SIG-M5 treated with dmso at 0.1 percent for 504 hours (cell line): ENCODE measurements at regions not wholly inside any gene's neighbourhood (a gene's known extent, or its start where the extent isn't known, plus 50 kb on each side); places are given as distances from the start of the nearest gene placed in this dataset.

Experiments used
- DNase-seq: peaks from one replicate; lab custom pipeline; 2025; ENCODE audit not compliant: unreplicated experiment; lab: John Stamatoyannopoulos, UW

DNA sequence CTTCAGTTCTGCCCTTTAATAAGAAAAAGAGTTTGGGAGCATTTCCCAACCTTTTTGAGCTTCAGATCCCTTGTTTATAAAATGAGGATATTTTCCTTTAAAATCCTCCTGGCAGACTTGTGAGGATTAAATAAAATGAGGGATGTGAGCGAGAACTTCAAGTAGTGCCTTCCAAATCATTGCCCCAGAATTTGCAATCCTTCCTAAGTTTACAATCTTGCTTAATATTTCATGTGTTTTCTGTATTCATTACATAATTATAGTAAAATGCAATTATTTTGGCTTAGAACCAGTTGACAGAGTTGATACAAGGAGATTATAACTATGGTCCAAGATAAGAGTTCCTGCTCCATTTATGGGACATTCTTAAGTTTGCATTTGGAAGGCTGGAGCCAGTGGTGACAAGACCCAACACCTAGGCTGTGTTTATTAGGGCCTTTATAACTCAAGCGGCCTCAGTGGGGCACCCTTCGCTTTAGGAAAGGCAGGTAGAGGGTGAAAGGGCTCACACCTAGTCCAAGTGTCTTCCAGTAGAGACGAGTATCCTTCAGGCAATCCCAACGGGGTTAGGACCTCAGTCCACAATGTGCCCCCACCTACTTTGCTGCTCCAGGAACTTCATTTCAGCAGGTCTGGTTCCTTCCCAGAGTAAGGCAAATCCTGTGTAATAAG, 317.5 kb downstream of the WDR11 start:
- DNase-seq = no peak

GRCh38 chr10:121169406-121169805, 318.2 kb downstream of the WDR11 start:
- no peak for DNase-seq

GRCh38 chr10:121171825-121172787, 320.9 kb downstream of the WDR11 start:
- DNase-seq = no peak

- no peak for DNase-seq
Observed at GRCh38 chr10:121179006-121179405, 327.8 kb downstream of the WDR11 start.

GRCh38 chr10:121182219-121182618, 331.1 kb downstream of the WDR11 start:
- DNase-seq = no peak

GRCh38 chr10:121183236-121183635, 332.1 kb downstream of the WDR11 start:
- DNase-seq = no peak

GRCh38 chr10:121183707-121184106, 332.5 kb downstream of the WDR11 start:
- DNase-seq = no peak

DNA sequence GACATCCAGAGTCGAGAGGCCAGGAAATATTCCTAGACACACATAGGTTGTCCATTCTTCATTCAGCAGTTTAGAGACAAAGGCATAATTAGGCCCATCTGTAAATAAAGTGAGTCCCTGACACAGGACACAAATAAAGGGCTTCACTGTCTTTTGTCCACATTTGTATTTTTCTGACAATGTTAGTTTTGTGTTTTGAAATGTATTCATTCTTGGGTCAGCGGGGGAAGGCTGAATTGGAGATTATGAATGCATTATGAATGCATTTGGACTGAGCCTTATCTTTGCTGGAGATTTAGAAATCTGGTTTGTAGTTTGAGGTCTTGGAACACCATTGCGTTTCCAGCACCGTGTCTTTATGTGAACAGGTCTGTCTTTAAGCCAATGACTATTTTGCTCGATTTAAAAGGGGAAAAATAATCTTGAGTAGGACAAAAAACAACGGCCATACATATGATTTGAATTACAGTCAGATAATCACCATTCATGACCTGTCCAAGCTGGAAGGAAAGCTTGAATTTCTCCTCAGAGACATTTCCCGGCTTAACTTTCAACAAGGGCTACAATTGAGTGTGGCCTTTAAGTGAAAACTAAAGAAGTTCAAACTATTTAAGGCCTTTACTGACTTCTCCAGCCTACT, 334.8 kb downstream of the WDR11 start:
- no peak for DNase-seq

- DNase-seq = no peak
Observed at GRCh38 chr10:121187391-121187790, 336.2 kb downstream of the WDR11 start.

DNA sequence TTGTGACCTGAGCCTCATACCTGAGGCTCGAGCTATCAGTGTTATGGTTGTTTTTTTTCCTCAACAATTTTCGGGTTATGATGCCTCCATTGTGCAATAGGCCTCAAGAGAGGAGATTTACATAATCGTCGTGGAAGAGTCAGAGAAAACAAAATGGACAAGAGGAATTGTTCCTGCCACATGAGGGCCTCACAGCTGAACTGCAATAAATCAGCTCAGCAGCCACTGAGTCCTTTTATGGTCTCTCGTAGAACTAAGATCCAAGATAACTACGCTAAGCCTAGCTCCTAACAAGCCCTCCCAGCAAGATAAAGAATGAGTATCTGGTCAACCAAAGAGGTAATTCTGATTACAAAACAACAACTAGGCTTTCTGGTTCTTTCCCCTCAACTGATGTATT, 336.8 kb downstream of the WDR11 start:
- no peak for DNase-seq

DNA sequence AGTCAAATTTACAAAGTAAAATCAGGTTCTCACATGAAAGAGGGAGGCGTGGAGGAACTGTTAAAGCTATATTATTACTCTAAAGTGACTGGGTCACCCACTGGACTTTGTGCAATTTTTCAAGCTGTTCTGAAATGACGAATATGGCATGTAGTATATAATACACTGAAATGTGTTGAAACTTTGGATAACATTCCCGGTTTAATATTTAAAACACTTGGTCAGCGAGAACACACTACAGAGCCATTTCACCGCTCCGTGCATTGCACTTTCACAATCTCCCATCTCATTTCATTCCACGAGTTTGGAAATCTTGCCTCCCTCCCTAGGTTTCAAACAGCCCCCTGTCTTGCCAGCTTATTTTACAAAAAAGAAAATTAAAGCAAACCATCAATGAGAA, 337.9 kb downstream of the WDR11 start:
- DNase-seq = no peak

DNA sequence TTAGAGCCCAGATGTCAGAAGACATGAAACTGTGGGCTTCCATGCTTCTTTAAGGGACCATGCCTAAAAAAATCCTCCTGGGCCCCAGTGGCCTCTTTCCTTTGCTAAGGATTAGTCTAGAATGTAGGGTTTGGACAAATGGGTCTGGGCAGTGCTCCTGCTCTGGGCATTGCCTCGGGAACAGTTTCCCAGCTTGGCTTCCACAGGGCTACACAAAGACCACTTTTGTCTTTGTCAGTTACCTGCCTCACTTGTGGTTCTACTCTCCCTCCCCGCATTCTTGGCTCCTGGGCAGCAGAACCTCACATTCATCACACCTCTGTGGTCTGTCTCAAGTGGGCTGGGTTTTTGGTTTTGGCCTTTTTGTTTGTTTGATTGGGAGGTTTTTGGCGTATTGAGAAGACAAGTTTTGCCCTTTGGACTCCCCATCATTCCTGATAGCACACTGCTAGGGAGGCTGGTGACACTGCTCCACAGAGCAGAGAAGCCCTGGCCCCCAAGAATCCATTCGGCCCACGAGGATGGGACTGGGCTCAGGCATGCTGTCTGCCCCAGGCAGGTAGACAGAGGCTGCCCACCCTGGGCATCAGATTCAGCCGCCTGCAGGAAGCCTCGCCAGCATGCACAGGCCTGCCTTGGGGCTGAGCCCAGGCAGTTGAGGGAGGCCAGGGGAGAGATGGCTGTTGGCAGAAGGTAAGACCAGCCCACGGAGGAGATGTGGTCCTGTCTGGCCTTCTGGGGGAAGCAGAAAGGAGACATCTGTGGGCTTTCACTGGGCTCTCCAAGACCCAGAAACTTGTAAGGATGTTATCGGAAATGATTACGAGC, 343.7 kb downstream of the WDR11 start:
- DNase-seq = no peak

DNA sequence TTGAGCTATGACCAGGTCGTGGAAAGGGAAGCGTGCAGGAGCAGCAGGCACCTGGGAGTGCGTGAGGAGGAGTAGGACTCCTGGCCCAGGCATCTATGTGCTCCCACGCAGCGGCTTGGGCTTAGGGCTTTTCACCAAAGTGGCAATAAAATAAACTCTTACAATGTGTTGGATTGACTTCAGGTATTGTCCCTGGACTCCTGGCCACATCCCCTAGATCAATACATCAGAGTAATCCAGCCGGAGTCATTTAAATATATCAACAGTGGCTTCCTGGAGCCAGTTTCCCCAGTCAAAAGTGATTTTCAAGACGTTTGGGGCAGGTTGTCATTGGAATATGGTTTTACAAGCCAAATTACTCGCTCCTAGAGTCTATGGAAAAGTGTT, 344.4 kb downstream of the WDR11 start:
- no peak for DNase-seq

- DNase-seq = no peak
Observed at GRCh38 chr10:121199081-121199480, 347.9 kb downstream of the WDR11 start.

GRCh38 chr10:121205625-121206024, 354.5 kb downstream of the WDR11 start:
- no peak for DNase-seq

DNA sequence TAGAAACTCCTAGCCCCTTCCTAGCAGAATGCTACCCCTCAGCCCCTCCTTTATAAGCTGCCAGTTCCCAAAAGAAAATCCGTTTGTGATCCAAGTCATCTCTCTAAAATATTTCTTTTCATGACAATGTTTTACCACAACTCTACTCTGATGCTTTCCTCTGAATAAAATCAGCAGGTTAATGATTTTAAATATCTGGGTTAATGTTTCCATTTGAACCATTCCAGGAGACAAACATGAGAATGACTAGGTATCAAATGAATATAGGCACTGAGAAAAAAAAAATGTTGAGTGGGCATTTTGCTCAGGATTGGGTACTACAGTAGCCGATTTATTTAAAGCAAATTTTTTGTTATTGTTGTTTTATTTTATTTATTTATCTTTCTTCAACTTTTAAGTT, 360.3 kb downstream of the WDR11 start:
- DNase-seq = no peak

DNA sequence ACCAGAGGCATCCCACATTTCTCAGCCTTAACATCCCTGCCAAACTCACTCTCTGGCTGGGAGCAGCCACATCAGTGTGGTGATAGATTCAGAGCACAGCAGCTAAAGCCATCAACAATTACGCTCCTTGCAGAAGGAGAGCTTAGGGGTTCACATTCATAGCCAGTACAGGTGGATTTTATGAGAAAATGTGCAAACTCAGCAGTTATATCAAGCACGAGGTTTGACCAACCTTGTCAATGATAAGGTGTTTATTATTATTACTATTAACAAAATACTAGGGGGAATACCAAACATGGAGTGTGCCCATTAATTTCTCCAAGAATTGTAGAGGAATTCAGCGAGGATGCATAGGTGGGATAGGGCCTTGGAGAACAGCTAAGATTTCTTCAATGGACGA, 362.3 kb downstream of the WDR11 start:
- no peak for DNase-seq

DNA sequence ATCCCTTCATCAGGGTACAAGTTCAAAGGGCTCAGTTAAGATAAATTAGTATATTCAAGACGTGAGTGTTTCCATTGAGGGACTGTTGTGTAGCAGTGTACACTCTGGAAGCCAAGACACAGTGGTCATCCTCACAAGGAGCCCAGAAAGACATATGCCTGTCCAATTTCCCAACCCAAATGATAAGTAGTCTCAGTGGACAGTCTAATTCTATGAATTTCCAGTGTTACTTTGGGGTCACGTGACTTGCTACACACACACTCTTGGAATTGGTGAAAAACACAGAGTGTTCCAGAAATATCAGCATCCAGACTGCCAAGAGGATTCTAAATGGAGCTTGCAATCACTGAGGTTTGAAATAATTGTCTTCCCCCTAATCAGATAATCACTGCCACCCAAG, 365.1 kb downstream of the WDR11 start:
- no peak for DNase-seq

DNA sequence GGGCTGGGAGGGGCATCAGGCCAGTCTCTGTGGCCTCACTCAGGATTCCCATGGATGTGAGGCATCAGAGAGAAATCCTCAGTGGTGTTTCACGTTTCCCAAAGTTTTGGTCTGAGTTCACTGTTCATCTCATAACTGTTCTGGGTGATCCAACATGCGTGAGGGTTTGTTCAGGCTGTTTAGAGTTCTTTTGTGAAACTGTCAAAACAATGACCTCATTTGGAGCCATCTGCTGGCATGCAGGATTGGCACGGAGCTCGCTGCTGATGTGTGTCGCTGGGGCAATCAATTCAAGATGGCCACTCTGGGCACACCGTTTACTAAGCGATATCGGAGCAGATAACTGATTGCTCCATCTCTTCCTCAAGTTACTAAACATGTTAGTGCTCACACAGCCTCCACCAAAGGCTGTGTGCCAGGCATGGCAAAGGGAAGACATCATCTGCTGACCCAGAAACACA, 365.6 kb downstream of the WDR11 start:
- DNase-seq = no peak

DNA sequence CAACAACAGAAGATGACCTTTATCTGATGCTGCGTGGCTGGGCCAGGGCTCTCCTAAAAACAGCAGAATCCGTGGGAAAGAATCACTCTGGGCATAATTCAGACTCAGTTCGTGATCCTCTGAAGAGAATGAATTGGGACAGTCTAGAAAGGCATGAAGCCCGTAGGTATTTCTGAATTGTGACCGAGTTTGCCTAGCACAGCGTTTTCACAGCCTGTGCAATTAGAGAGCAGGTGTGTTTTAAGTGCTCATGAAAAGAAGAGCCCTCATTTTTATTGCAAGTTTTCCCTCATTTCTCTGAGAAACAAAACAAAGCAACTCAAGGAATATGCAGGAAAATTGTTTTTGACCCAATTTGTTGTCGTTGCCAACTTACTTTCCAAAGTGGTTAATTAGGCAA, 366.2 kb downstream of the WDR11 start:
- no peak for DNase-seq

DNA sequence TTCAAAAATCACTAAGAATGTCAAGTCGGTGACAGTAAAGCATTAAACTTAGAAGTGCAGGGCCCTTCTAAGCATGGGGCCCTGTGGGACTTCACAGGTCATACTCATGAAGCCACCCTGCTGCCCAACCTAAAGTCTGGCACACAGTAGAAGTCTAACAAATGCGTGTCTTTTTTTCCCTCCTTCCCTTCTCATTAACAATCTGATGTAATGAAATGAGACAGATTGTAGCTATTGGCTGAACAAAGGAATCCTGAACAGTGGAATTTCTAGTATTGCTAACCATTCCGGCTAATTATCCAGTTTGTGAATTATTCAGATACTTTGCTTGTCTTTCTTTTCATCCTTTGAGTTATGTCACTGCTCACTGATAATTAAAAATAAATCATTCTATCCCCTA, 369.9 kb downstream of the WDR11 start:
- DNase-seq = no peak
